Mesenchymal stem cell (in vitro differentiated cells and primary cell): ENCODE measurements at regions not wholly inside any gene's neighbourhood (a gene's known extent, or its start where the extent isn't known, plus 50 kb on each side); places are given as distances from the start of the nearest gene placed in this dataset.
A peak's percentile ranks its signal among the peaks of the same experiment; 100 is the strongest.

Source experiments
- DNase-seq: peaks from one replicate; pipeline ENCODE4 v3.0.0-alpha.2; 2013
- H2AFZ ChIP-seq: one replicate; pipeline ENCODE4 v1.6.1; 2013; ENCODE audit warnings: low read depth, mild to moderate bottlenecking, control low read depth, inconsistent platforms, low read length, moderate library complexity
- H2AK5ac ChIP-seq: 2 replicates; pipeline ENCODE4 v1.6.1; 2013; ENCODE audit warnings: low read length, moderate library complexity, mild to moderate bottlenecking, inconsistent platforms; ENCODE audit not compliant: severe bottlenecking
- H2BK120ac ChIP-seq: one replicate; pipeline ENCODE4 v1.6.1; 2013; ENCODE audit warnings: low read depth, mild to moderate bottlenecking, inconsistent platforms, low read length, moderate library complexity
- H2BK12ac ChIP-seq, 2 experiments: one replicate each; pipeline ENCODE4 v1.6.1; 2013; ENCODE audit warnings: inconsistent platforms in 2 of 2, low read length in 2 of 2, mild to moderate bottlenecking in 2 of 2, moderate library complexity in 2 of 2, control low read depth in 1 of 2
- H2BK15ac ChIP-seq: one replicate; pipeline ENCODE4 v1.6.1; 2013; ENCODE audit warnings: mild to moderate bottlenecking, low read depth, inconsistent platforms; ENCODE audit not compliant: poor library complexity, severe bottlenecking
- H2BK5ac ChIP-seq: 2 replicates; pipeline ENCODE4 v1.6.1; 2013; ENCODE audit warnings: low read depth, mild to moderate bottlenecking, low read length, control low read depth, inconsistent platforms; ENCODE audit not compliant: poor library complexity, severe bottlenecking
- H3K14ac ChIP-seq, 2 experiments: one replicate each; pipeline ENCODE4 v1.6.1; 2013; ENCODE audit warnings: inconsistent platforms in 2 of 2, low read length in 2 of 2, control low read depth in 1 of 2, mild to moderate bottlenecking in 1 of 2, moderate library complexity in 1 of 2
- H3K18ac ChIP-seq, 2 experiments: one replicate each; pipeline ENCODE4 v1.6.1; 2013; ENCODE audit warnings: inconsistent platforms in 2 of 2, low read length in 2 of 2, control low read depth in 1 of 2, low read depth in 1 of 2, mild to moderate bottlenecking in 1 of 2
- H3K23ac ChIP-seq, 2 experiments: one replicate each; pipeline ENCODE4 v1.6.1; 2013; ENCODE audit warnings: inconsistent platforms in 2 of 2, low read length in 2 of 2, mild to moderate bottlenecking in 2 of 2, moderate library complexity in 2 of 2, control low read depth in 1 of 2
- H3K27ac ChIP-seq: 2 replicates; pipeline ENCODE4 v1.5.1; 2013; ENCODE audit warnings: mild to moderate bottlenecking, moderate library complexity, low read length, control low read depth, inconsistent platforms; ENCODE audit not compliant: poor library complexity, severe bottlenecking
- H3K27me3 ChIP-seq, 2 experiments: 2 replicates each; pipeline versions ENCODE4 v1.6.1 to v1.7.0; 2013; ENCODE audit warnings: low read length in 2 of 2, mild to moderate bottlenecking in 2 of 2, moderate library complexity in 2 of 2, control low read depth in 1 of 2, inconsistent platforms in 1 of 2; ENCODE audit not compliant: control insufficient read depth in 1 of 2, insufficient read depth in 1 of 2
- H3K36me3 ChIP-seq, 2 experiments: 2 replicates each; pipeline versions ENCODE4 v1.6.1 to v1.7.0; 2013; ENCODE audit warnings: low read length in 2 of 2, control low read depth in 1 of 2, inconsistent platforms in 1 of 2, low read depth in 1 of 2, mild to moderate bottlenecking in 1 of 2; ENCODE audit not compliant: insufficient read depth in 2 of 2, control insufficient read depth in 1 of 2
- H3K4ac ChIP-seq, 2 experiments: one replicate each; pipeline ENCODE4 v1.6.1; 2013; ENCODE audit warnings: inconsistent platforms in 2 of 2, low read length in 2 of 2, mild to moderate bottlenecking in 2 of 2, moderate library complexity in 2 of 2, control low read depth in 1 of 2, low read depth in 1 of 2
- H3K4me1 ChIP-seq: 2 replicates; pipeline ENCODE4 v1.6.1; 2013; ENCODE audit warnings: low read depth, low read length, control low read depth; ENCODE audit not compliant: control insufficient read depth, insufficient read depth
- H3K4me2 ChIP-seq: 2 replicates; pipeline ENCODE4 v1.6.1; 2013; ENCODE audit warnings: low read length, mild to moderate bottlenecking, inconsistent platforms; ENCODE audit not compliant: poor library complexity, severe bottlenecking
- H3K4me3 ChIP-seq, 2 experiments: 2 replicates each; pipeline versions ENCODE4 v1.5.1 to v1.7.0; 2013; ENCODE audit warnings: low read length in 2 of 2, mild to moderate bottlenecking in 2 of 2, control low read depth in 1 of 2, low read depth in 1 of 2; ENCODE audit not compliant: insufficient read depth in 1 of 2
- H3K79me1 ChIP-seq: replicated peaks from 2 replicates; pipeline ENCODE4 v1.6.1; 2013; ENCODE audit warnings: mild to moderate bottlenecking, control low read depth, low read length, inconsistent platforms; ENCODE audit not compliant: poor library complexity, severe bottlenecking
- H3K9ac ChIP-seq: 2 replicates; pipeline ENCODE4 v1.7.0; 2013; ENCODE audit warnings: mild to moderate bottlenecking, low read length, moderate library complexity
- H3K9me3 ChIP-seq: 2 replicates; pipeline ENCODE4 v1.7.0; 2013; ENCODE audit warnings: mild to moderate bottlenecking, low read length; ENCODE audit not compliant: control insufficient read depth
- H4K8ac ChIP-seq: one replicate; pipeline ENCODE4 v1.6.1; 2013; ENCODE audit warnings: inconsistent platforms, mild to moderate bottlenecking, low read length, moderate library complexity
- H4K91ac ChIP-seq: one replicate; pipeline ENCODE4 v1.6.1; 2013; ENCODE audit warnings: mild to moderate bottlenecking, low read length, inconsistent platforms
- WGBS: methylation state at CpG from one replicate; pipeline ENCODE4 v1.1.7; 2013; ENCODE audit warnings: mixed read lengths; 5-methylcytosine and 5-hydroxymethylcytosine counted together

DNA sequence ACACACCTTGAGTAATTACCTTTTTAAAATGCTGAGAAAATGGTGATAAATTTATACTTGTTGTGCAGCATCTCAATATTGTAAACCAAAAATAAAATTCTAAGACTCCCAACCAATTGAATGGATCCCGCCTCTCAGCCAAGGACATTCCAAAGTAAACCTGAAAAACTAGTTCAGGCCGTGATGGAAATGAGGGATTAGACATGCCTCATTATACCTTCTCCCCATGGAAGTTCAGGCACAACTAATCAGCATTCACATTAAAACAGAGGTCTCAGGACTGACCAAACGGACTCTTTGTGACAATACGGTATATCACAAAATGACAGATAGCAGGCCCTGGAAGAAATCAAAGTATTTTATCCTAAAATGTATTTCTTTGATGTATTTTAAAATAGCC, 907.4 kb upstream of the RAG2 start:
- H3K27me3 ChIP-seq: no peaks in the 10 kb centered on the region
- H3K4ac ChIP-seq: no peak overlapping the region
- no peak overlapping the region for H4K91ac ChIP-seq
- no peak overlapping the region for H2BK5ac ChIP-seq
- H2BK12ac ChIP-seq: peak overlapping the region in 1 of 2 experiments; percentile 10
- H3K9me3 ChIP-seq: no peaks in the 10 kb centered on the region
- H4K8ac ChIP-seq: no peak overlapping the region
- 88% methylated on average over 2 of the region's 4 CpGs for WGBS
- H2BK120ac ChIP-seq: no peak overlapping the region
- no peak overlapping the region for H3K4me3 ChIP-seq
- no peak overlapping the region for H3K4me2 ChIP-seq
- DNase-seq: no peak
- H3K27ac ChIP-seq: peak overlapping the region; percentile 26
- no peak overlapping the region for H2AK5ac ChIP-seq
- H2BK15ac ChIP-seq: no peak overlapping the region
- no peaks in the 10 kb centered on the region for H3K36me3 ChIP-seq
- no peaks in the 10 kb centered on the region for H3K4me1 ChIP-seq
- H3K23ac ChIP-seq: no peak overlapping the region
- no peak overlapping the region for H3K14ac ChIP-seq
- no peaks in the 10 kb centered on the region for H3K79me1 ChIP-seq
- no peak overlapping the region for H3K18ac ChIP-seq
- H2AFZ ChIP-seq: no peak overlapping the region
- peak overlapping the region; percentile 77 for H3K9ac ChIP-seq

DNA sequence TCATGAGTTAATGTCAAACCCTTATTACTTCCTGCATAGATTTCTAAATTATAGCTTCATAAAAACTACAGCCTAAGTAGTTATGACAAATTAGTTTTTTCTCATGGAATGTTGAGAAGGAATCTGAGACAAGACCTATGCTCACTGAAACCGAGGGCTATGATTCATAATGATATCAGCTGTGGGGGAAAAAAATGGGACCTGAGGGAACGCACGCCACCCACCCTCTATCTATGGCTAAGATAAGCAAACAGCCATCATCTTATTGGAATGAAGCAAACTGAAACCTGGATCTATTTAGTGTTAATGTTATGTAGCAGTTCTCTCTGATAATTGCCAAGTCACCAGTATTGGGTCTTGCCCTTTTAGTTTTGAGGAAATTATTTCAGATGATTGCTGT, 906.9 kb upstream of the RAG2 start:
- no peak overlapping the region for H3K14ac ChIP-seq
- H3K18ac ChIP-seq: no peak overlapping the region
- H3K27ac ChIP-seq: peak overlapping the region; percentile 39
- H3K9ac ChIP-seq: peak overlapping the region; percentile 77
- H2AK5ac ChIP-seq: no peak overlapping the region
- no peak overlapping the region for H2BK120ac ChIP-seq
- H3K4me3 ChIP-seq: peak overlapping the region in 1 of 2 experiments; percentile 57
- H2BK5ac ChIP-seq: no peak overlapping the region
- no peak overlapping the region for H2BK15ac ChIP-seq
- no peak overlapping the region for H2AFZ ChIP-seq
- no peak overlapping the region for H4K8ac ChIP-seq
- H3K4me1 ChIP-seq: no peaks in the 10 kb centered on the region
- H3K4ac ChIP-seq: no peak overlapping the region
- no peaks in the 10 kb centered on the region for H3K79me1 ChIP-seq
- no peaks in the 10 kb centered on the region for H3K9me3 ChIP-seq
- WGBS: 0% methylated on average over 1 of the region's 3 CpGs
- no peak overlapping the region for H2BK12ac ChIP-seq
- no peaks in the 10 kb centered on the region for H3K36me3 ChIP-seq
- H3K23ac ChIP-seq: no peak overlapping the region
- no peak overlapping the region for H4K91ac ChIP-seq
- no peaks in the 10 kb centered on the region for H3K27me3 ChIP-seq
- H3K4me2 ChIP-seq: no peak overlapping the region
- peak; percentile 73 for DNase-seq

DNA sequence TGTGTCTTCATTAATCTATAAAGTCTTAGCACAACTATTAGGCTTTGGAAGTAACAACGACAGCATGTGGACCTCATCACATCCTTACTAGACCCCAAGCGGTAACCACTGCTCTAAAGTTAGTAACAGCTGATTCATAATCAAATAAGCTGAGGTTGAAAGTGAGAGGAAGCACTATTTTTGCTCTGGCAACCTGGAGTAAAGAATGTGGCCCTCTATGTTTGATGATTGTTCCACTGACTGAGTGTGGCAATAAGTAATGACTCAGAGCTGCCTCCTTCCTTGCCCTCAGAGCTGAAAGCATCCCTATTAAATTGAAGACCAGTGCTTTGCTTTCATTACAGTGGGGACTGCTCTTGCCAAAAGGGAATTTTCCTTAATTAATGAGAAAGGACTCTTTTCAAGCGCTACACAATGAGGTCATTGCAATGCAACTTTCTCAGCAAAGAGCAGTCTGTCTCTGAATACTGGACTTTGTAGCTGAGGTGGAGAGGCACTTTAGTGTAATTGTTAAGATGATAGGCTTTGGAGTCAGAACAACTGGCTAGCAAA, 906.1 kb upstream of the RAG2 start:
- H2AK5ac ChIP-seq: peak overlapping the region; percentile 95
- no peak overlapping the region for H3K14ac ChIP-seq
- H3K9me3 ChIP-seq: no peaks in the 10 kb centered on the region
- H3K36me3 ChIP-seq: no peaks in the 10 kb centered on the region
- no peak overlapping the region for H2BK120ac ChIP-seq
- H2BK12ac ChIP-seq: no peak overlapping the region
- no peak overlapping the region for H3K4ac ChIP-seq
- H3K4me3 ChIP-seq: peak overlapping the region in 1 of 2 experiments; percentile 57
- H2BK15ac ChIP-seq: no peak overlapping the region
- no peak overlapping the region for H2AFZ ChIP-seq
- 15% methylated on average over 1 of the region's 3 CpGs for WGBS
- H3K79me1 ChIP-seq: no peaks in the 10 kb centered on the region
- H3K27me3 ChIP-seq: no peaks in the 10 kb centered on the region
- peak overlapping the region; percentile 86 for H2BK5ac ChIP-seq
- no peaks in the 10 kb centered on the region for H3K4me1 ChIP-seq
- no peak overlapping the region for H4K91ac ChIP-seq
- H4K8ac ChIP-seq: no peak overlapping the region
- peak overlapping the region; percentile 77 for H3K9ac ChIP-seq
- peak; percentile 80 for DNase-seq
- H3K27ac ChIP-seq: peak overlapping the region; percentile 89
- no peak overlapping the region for H3K23ac ChIP-seq
- H3K4me2 ChIP-seq: peak overlapping the region; percentile 34
- no peak overlapping the region for H3K18ac ChIP-seq

DNA sequence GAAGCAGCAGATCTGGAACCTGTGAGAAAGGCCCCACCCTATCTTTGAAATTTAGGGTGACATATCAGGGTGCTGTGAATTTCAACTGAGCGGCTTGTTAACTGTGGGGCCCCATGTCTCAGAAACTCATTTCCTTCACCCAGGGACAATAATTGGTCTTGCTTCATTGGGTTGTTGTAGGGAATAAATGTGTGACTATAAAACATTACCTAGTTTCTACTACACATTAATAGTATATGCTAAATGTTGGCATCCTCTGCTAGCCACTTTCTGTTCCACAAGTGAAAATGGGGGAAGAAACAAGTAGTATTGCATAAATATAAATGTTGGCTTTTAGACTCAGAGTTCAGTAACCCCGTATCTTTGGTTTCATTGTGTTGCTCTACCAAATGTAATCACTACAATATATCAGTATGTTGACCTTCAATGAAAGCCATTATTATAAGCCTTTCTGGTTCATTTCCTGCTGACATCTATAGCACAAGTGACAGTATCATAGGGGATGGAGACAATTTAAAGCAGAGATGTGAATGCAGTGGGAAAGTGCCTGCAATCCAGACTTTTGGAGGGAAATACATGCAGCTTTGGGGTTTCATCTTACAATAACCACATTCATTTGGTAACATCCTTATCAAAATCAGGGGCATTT, 905.5 kb upstream of the RAG2 start:
- H2BK5ac ChIP-seq: no peak overlapping the region
- no peaks in the 10 kb centered on the region for H3K27me3 ChIP-seq
- no peaks in the 10 kb centered on the region for H3K79me1 ChIP-seq
- peak overlapping the region in 1 of 2 experiments; percentile 39 for H2BK12ac ChIP-seq
- H4K91ac ChIP-seq: no peak overlapping the region
- DNase-seq: no peak
- peak overlapping the region; percentile 47 for H3K9ac ChIP-seq
- H3K36me3 ChIP-seq: no peaks in the 10 kb centered on the region
- H3K9me3 ChIP-seq: no peaks in the 10 kb centered on the region
- no peak overlapping the region for H3K4me3 ChIP-seq
- no peak overlapping the region for H3K14ac ChIP-seq
- no peak overlapping the region for H2BK15ac ChIP-seq
- no peak overlapping the region for H3K4me2 ChIP-seq
- H2AK5ac ChIP-seq: peak overlapping the region; percentile 81
- H3K23ac ChIP-seq: no peak overlapping the region
- 100% methylated on average over 1 of the region's 2 CpGs for WGBS
- H3K27ac ChIP-seq: peak overlapping the region; percentile 68
- no peak overlapping the region for H3K4ac ChIP-seq
- H2AFZ ChIP-seq: no peak overlapping the region
- H3K4me1 ChIP-seq: no peaks in the 10 kb centered on the region
- no peak overlapping the region for H3K18ac ChIP-seq
- no peak overlapping the region for H2BK120ac ChIP-seq
- no peak overlapping the region for H4K8ac ChIP-seq
